HL-60 (cell line): ENCODE measurements at regions not wholly inside any gene's neighbourhood (a gene's known extent, or its start where the extent isn't known, plus 50 kb on each side); places are given as distances from the start of the nearest gene placed in this dataset.

Experiments used
- DNase-seq, 2 experiments: peaks; one replicate each; pipeline ENCODE4 v3.0.0-alpha.2; 2010 to 2020; ENCODE audit warnings: low read depth in 1 of 2, low spot score in 1 of 2
- H3K27ac ChIP-seq: fragments of 250-450 bp; sonication (Bioruptor Pico); replicated peaks from 2 replicates; pipeline ENCODE4 v1.5.1; 2020; ENCODE audit warnings: mild to moderate bottlenecking, moderate library complexity
- H3K27me3 ChIP-seq: fragments of 250-450 bp; sonication (Bioruptor Pico); 2 replicates; pipeline ENCODE4 v1.5.1; 2021; ENCODE audit warnings: mild to moderate bottlenecking, moderate library complexity; ENCODE audit not compliant: insufficient read depth, poor library complexity, severe bottlenecking
- H3K4me3 ChIP-seq: replicated peaks from 2 replicates; pipeline ENCODE4 v1.5.1; 2011; ENCODE audit warnings: mild to moderate bottlenecking, control low read depth, low read length; ENCODE audit not compliant: insufficient read depth
- GABPA ChIP-seq: IDR thresholded peaks from 2 replicates; pipeline ENCODE4 v1.6.1; 2012; ENCODE audit warnings: low read depth
- POLR2AphosphoS5 ChIP-seq: IDR thresholded peaks from 2 replicates; pipeline ENCODE4 v1.6.1; 2012; ENCODE audit warnings: low read depth
- SPI1 ChIP-seq: IDR thresholded peaks from 2 replicates; pipeline ENCODE4 v1.6.1; 2012; ENCODE audit warnings: low read depth, mild to moderate bottlenecking, borderline replicate concordance
- TF ChIP-seq, protein P1 (sequence below): IDR thresholded peaks from 2 replicates; pipeline ENCODE4 v1.6.1; 2012; ENCODE audit warnings: low read depth; ENCODE audit not compliant: insufficient replicate concordance
- TF ChIP-seq, protein P2 (sequence below): IDR thresholded peaks from one replicate; pipeline ENCODE4 v1.5.1; 2011; ENCODE audit warnings: low read length, control low read depth, inconsistent platforms; ENCODE audit not compliant: insufficient read depth

DNA sequence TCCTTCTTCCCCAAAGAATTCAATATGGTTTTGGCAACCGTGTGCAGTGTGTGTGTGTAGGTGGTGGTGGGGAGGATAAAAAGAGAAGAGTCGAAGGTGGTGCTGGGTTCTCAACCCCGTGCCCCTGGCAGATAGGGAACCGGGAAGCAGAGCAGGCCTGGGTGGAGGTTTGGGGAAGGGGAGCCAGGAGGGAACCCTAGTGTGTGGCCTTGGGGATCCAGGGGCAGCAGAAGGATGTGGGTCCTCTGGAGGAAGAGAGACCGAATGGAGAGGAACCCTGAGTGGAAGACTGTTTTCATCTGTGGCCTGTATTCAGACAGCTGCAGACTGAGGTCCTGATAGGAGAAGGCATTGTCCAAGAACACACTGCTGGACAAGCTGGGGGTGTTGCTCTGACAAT is 73.3 kb upstream of the B3GAT1 start:
- no peaks in the 10 kb centered on the region for H3K27me3 ChIP-seq
- DNase-seq, result no peak
- no peak overlapping the region for H3K27ac ChIP-seq
- TF ChIP-seq GABPA (no peak), SPI1 (no peak), POLR2AphosphoS5 (no peak)
- TF ChIP-seq, protein P1, sequence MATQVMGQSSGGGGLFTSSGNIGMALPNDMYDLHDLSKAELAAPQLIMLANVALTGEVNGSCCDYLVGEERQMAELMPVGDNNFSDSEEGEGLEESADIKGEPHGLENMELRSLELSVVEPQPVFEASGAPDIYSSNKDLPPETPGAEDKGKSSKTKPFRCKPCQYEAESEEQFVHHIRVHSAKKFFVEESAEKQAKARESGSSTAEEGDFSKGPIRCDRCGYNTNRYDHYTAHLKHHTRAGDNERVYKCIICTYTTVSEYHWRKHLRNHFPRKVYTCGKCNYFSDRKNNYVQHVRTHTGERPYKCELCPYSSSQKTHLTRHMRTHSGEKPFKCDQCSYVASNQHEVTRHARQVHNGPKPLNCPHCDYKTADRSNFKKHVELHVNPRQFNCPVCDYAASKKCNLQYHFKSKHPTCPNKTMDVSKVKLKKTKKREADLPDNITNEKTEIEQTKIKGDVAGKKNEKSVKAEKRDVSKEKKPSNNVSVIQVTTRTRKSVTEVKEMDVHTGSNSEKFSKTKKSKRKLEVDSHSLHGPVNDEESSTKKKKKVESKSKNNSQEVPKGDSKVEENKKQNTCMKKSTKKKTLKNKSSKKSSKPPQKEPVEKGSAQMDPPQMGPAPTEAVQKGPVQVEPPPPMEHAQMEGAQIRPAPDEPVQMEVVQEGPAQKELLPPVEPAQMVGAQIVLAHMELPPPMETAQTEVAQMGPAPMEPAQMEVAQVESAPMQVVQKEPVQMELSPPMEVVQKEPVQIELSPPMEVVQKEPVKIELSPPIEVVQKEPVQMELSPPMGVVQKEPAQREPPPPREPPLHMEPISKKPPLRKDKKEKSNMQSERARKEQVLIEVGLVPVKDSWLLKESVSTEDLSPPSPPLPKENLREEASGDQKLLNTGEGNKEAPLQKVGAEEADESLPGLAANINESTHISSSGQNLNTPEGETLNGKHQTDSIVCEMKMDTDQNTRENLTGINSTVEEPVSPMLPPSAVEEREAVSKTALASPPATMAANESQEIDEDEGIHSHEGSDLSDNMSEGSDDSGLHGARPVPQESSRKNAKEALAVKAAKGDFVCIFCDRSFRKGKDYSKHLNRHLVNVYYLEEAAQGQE, result no peak
- TF ChIP-seq, protein P2, sequence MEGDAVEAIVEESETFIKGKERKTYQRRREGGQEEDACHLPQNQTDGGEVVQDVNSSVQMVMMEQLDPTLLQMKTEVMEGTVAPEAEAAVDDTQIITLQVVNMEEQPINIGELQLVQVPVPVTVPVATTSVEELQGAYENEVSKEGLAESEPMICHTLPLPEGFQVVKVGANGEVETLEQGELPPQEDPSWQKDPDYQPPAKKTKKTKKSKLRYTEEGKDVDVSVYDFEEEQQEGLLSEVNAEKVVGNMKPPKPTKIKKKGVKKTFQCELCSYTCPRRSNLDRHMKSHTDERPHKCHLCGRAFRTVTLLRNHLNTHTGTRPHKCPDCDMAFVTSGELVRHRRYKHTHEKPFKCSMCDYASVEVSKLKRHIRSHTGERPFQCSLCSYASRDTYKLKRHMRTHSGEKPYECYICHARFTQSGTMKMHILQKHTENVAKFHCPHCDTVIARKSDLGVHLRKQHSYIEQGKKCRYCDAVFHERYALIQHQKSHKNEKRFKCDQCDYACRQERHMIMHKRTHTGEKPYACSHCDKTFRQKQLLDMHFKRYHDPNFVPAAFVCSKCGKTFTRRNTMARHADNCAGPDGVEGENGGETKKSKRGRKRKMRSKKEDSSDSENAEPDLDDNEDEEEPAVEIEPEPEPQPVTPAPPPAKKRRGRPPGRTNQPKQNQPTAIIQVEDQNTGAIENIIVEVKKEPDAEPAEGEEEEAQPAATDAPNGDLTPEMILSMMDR, result no peak
- no peak overlapping the region for H3K4me3 ChIP-seq

DNA sequence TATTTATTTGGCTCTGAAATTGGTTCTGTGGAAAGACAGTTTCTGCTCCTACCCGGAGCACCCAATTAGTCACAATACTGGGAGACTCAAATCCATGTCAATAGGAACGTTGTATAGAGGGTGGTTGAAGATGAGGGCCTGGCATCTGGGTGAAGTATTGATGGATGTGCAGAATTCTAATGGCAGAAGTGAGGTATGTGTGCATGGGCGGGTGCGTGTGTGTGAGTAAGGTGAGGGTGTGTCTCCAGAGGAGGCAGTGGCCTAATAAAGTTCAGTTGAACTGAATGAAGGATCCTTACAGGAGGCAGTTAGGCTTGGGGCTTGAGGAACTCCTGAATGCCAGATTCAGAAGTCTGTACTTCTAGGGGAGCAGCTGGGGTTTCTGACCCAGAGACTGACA is 71.8 kb upstream of the B3GAT1 start:
- TF ChIP-seq GABPA (no peak), SPI1 (no peak), POLR2AphosphoS5 (no peak)
- TF ChIP-seq, protein P2, result no peak
- TF ChIP-seq, protein P1, result no peak
- Histone ChIP-seq H3K27ac (no peak overlapping the region), H3K27me3 (no peaks in the 10 kb centered on the region), H3K4me3 (no peak overlapping the region)
- no peak for DNase-seq

DNA sequence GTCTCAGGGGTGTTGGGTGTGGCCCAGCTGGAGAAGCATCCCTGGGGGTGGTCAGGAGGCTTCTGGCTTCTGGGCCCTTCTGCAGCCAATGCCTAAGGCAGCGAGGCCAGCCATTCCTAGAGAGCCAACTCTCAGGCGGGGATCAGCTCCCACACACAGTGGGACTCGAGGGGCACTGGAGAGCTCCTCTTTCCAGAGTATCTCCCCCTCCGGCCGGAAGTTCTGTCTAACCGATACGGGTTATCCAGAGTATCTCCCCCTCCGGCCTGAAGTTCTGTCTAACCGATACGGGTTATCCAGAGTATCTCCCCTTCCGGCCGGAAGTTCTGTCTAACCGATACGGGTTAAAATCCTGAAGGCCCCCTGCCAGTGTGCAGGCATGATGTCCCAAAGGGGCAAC is 71.2 kb upstream of the B3GAT1 start:
- Histone ChIP-seq H3K27ac (no peak overlapping the region), H3K4me3 (no peak overlapping the region), H3K27me3 (no peaks in the 10 kb centered on the region)
- no peak for DNase-seq
- TF ChIP-seq, protein P2, result no peak
- no peak for TF ChIP-seq SPI1

DNA sequence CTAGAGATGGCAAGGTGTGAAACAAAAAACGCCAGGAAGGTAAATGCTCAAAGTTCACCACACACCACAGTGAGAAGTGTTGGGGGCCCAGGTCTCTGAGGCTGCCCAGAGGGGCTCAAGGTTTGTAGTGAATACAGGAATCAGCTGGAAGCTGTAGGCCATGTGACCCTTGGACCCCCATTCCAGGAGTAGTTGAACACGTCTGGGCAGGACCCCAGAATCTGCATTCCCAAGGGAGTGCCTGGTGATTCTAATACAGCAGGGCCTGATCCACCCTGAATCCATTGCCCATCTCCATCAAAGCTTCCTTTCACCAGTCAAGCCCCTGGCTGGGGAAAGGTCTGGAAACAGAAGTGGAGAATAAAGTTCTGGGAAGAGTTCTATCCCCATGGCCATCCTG is 70.8 kb upstream of the B3GAT1 start:
- no peaks in the 10 kb centered on the region for H3K27me3 ChIP-seq
- no peak for TF ChIP-seq SPI1
- TF ChIP-seq, protein P1, result no peak
- no peak for TF ChIP-seq POLR2AphosphoS5
- TF ChIP-seq GABPA, result no peak
- TF ChIP-seq, protein P2, result no peak
- H3K4me3 ChIP-seq, result no peak overlapping the region
- no peak overlapping the region for H3K27ac ChIP-seq
- no peak for DNase-seq
